PC-9 (cell line): ENCODE measurements at regions not wholly inside any gene's neighbourhood (a gene's known extent, or its start where the extent isn't known, plus 50 kb on each side); places are given as distances from the start of the nearest gene placed in this dataset.

Experiments used
- BruUV-seq: library from RNA; stranded (reverse); fragments of 400-500 nt; replicated peaks from 2 replicates; lab custom pipeline; 2021; lab: Mats Ljungman, UMichigan
- CTCF ChIA-PET: fragments of 300-600 bp; sonication (Branson Sonifier 250); formaldehyde crosslinking; loops from one replicate; lab custom pipeline; 2022; ENCODE audit warnings: antibody characterized with exemption; lab: Charles Lee
- POLR2A ChIA-PET: fragments of 300-600 bp; sonication (Branson Sonifier 250); formaldehyde crosslinking; loops from one replicate; lab custom pipeline; 2022; ENCODE audit warnings: antibody characterized with exemption; ENCODE audit not compliant: unreplicated experiment; lab: Charles Lee
- DNase-seq, 2 experiments: peaks; one replicate each; pipeline versions ENCODE4 v3.0.0 to v3.0.0-alpha.2; 2015 to 2022; ENCODE audit warnings: mixed read lengths in 1 of 2
- H2AFZ ChIP-seq: fragments of 200-600 bp; sonication (generic); 2 replicates; pipeline ENCODE4 v1.8.1; 2017; ENCODE audit warnings: antibody characterized with exemption
- H3F3A ChIP-seq: fragments of 200-600 bp; sonication (generic); 2 replicates; pipeline ENCODE4 v1.8.1; 2017; ENCODE audit warnings: antibody characterized with exemption, mild to moderate bottlenecking, low read depth; ENCODE audit not compliant: insufficient read depth
- H3K27ac ChIP-seq: fragments of 200-600 bp; sonication (generic); 2 replicates; pipeline ENCODE4 v1.6.1; 2016; ENCODE audit warnings: mixed run types
- H3K27me3 ChIP-seq: fragments of 200-600 bp; sonication (generic); 2 replicates; pipeline ENCODE4 v1.6.1; 2016; ENCODE audit warnings: low read depth, mixed run types; ENCODE audit not compliant: insufficient read depth
- H3K36me3 ChIP-seq: fragments of 200-600 bp; sonication (generic); 2 replicates; pipeline ENCODE4 v1.6.1; 2016; ENCODE audit warnings: low read depth, mixed run types
- H3K4me1 ChIP-seq: fragments of 200-600 bp; sonication (generic); replicated peaks from 2 replicates; pipeline ENCODE4 v1.6.1; 2016; ENCODE audit warnings: mixed run types; ENCODE audit not compliant: insufficient read depth
- H3K4me2 ChIP-seq: fragments of 200-600 bp; sonication (generic); 2 replicates; pipeline ENCODE4 v1.6.1; 2017; ENCODE audit warnings: mixed run types
- H3K4me3 ChIP-seq: fragments of 200-600 bp; sonication (generic); 2 replicates; pipeline ENCODE4 v1.6.1; 2016; ENCODE audit warnings: mixed run types
- H3K79me2 ChIP-seq: fragments of 200-600 bp; sonication (generic); 2 replicates; pipeline ENCODE4 v1.6.1; 2017; ENCODE audit warnings: low read depth, mixed run types
- H3K9me2 ChIP-seq: fragments of 200-600 bp; sonication (generic); 2 replicates; pipeline ENCODE4 v1.8.1; 2017; ENCODE audit warnings: mild to moderate bottlenecking; ENCODE audit not compliant: insufficient read depth
- H3K9me3 ChIP-seq: fragments of 200-600 bp; sonication (generic); 2 replicates; pipeline ENCODE4 v1.8.1; 2016; ENCODE audit warnings: low read depth; ENCODE audit not compliant: insufficient read depth
- H4K20me1 ChIP-seq: fragments of 200-600 bp; sonication (generic); 2 replicates; pipeline ENCODE4 v1.8.1; 2017; ENCODE audit not compliant: insufficient read depth
- CTCF ChIP-seq: fragments of 200-600 bp; sonication (generic); conservative IDR thresholded peaks from 2 replicates; pipeline ENCODE4 v1.6.1; 2017; ENCODE audit warnings: mixed run types, antibody characterized with exemption, mild to moderate bottlenecking, moderate library complexity
- EZH2 ChIP-seq: fragments of 200-600 bp; sonication (generic); IDR thresholded peaks from 2 replicates; pipeline ENCODE4 v1.8.0; 2017; ENCODE audit warnings: antibody characterized with exemption, low read depth
- intact Hi-C: fragments of 100-400 bp; cut with micrococcal nuclease; formaldehyde crosslinking; loops from one replicate; pipeline ENCODE4 v1.10.0; 2022; ENCODE audit not compliant: unreplicated experiment

GRCh38 chr4:124189545-124189944 lies 523.0 kb downstream of the ANKRD50 start:
- Histone ChIP-seq H3K79me2 (no peaks in the 10 kb centered on the region), H3K27ac (no peak overlapping the region), H3K36me3 (no peaks in the 10 kb centered on the region), H4K20me1 (no peaks in the 10 kb centered on the region), H2AFZ (peak overlapping the region; percentile 62), H3K4me2 (no peak overlapping the region), H3K27me3 (no peaks in the 10 kb centered on the region), H3K9me2 (no peaks in the 10 kb centered on the region), H3K4me3 (no peak overlapping the region), H3K4me1 (no peaks in the 10 kb centered on the region), H3F3A (no peaks in the 10 kb centered on the region), H3K9me3 (0 out of 2 replicates have a peak, but pooled peaks cover 4% of the 10 kb centered on the region)
- DNase-seq, result peak in 1 of 2 experiments; percentile 8
- ChIA-PET CTCF (no interaction called here), POLR2A (no interaction called here)
- no TSS peak for BruUV-seq
- no peak for TF ChIP-seq EZH2
- TF ChIP-seq CTCF, result no peak
- intact Hi-C loops, result no loop called here

- Histone ChIP-seq H3K9me3 (0 out of 2 replicates have a peak, but pooled peaks cover 4% of the 10 kb centered on the region), H3K79me2 (no peaks in the 10 kb centered on the region), H3K4me1 (no peaks in the 10 kb centered on the region), H3K4me3 (no peak overlapping the region), H2AFZ (no peak overlapping the region), H3K27ac (no peak overlapping the region), H3K4me2 (no peak overlapping the region), H4K20me1 (no peaks in the 10 kb centered on the region), H3K27me3 (no peaks in the 10 kb centered on the region), H3F3A (no peaks in the 10 kb centered on the region), H3K36me3 (no peaks in the 10 kb centered on the region), H3K9me2 (no peaks in the 10 kb centered on the region)
- ChIA-PET POLR2A (no interaction called here), CTCF (no interaction called here)
- TF ChIP-seq EZH2 (no peak), CTCF (no peak)
- intact Hi-C loops, result no loop called here
- peak in 1 of 2 experiments; percentile 32 for DNase-seq
- no TSS peak for BruUV-seq
Measured at GRCh38 chr4:124191329-124191728, 521.2 kb downstream of the ANKRD50 start.

GRCh38 chr4:124192544-124192943 lies 520.0 kb downstream of the ANKRD50 start:
- no peaks in the 10 kb centered on the region for H3K9me2 ChIP-seq
- POLR2A ChIA-PET, result no interaction called here
- H3K79me2 ChIP-seq, result no peaks in the 10 kb centered on the region
- H3K4me1 ChIP-seq, result no peaks in the 10 kb centered on the region
- no TSS peak for BruUV-seq
- no peaks in the 10 kb centered on the region for H3K27me3 ChIP-seq
- no peaks in the 10 kb centered on the region for H4K20me1 ChIP-seq
- CTCF ChIA-PET, result no interaction called here
- no peaks in the 10 kb centered on the region for H3F3A ChIP-seq
- H3K4me2 ChIP-seq, result no peak overlapping the region
- 0 out of 2 replicates have a peak, but pooled peaks cover 4% of the 10 kb centered on the region for H3K9me3 ChIP-seq
- no peak for TF ChIP-seq EZH2
- no peak for TF ChIP-seq CTCF
- H3K27ac ChIP-seq, result no peak overlapping the region
- H3K4me3 ChIP-seq, result no peak overlapping the region
- intact Hi-C loops, result no loop called here
- peak in 1 of 2 experiments; percentile 25 for DNase-seq
- H3K36me3 ChIP-seq, result no peaks in the 10 kb centered on the region
- H2AFZ ChIP-seq, result no peak overlapping the region
